GM19025 (cell line): ENCODE measurements at regions not wholly inside any gene's neighbourhood (a gene's known extent, or its start where the extent isn't known, plus 50 kb on each side); places are given as distances from the start of the nearest gene placed in this dataset.
A peak's percentile ranks its signal among the peaks of the same experiment; 100 is the strongest.

Experiments
- ATAC-seq: cut with Tn5 transposase; IDR thresholded peaks from one replicate; pipeline ENCODE4 v1.9.1; 2021; ENCODE audit warnings: mild to moderate bottlenecking, low read depth, moderate library complexity; ENCODE audit not compliant: unreplicated experiment

- ATAC-seq = no peak
Measured at GRCh38 chr6:26254724-26255123, 110.3 kb upstream of the BTN3A2 start.

GRCh38 chr6:26257272-26257671 is 107.7 kb upstream of the BTN3A2 start:
- no peak for ATAC-seq

GRCh38 chr6:26258212-26258977 is 106.6 kb upstream of the BTN3A2 start:
- no peak for ATAC-seq

GRCh38 chr6:26260110-26260637 is 104.8 kb upstream of the BTN3A2 start:
- ATAC-seq = no peak

- ATAC-seq = no peak
Measured at GRCh38 chr6:26260725-26261490, 104.1 kb upstream of the BTN3A2 start.

- ATAC-seq = no peak
Measured at GRCh38 chr6:26264547-26264946, 100.5 kb upstream of the BTN3A2 start.

GRCh38 chr6:26267083-26267589 is 97.9 kb upstream of the BTN3A2 start:
- ATAC-seq = no peak

GRCh38 chr6:26268659-26269402 is 96.2 kb upstream of the BTN3A2 start:
- no peak for ATAC-seq

- ATAC-seq = no peak
Measured at GRCh38 chr6:26269531-26270485, 95.2 kb upstream of the BTN3A2 start.

GRCh38 chr6:26270486-26270861 is 94.5 kb upstream of the BTN3A2 start:
- ATAC-seq = no peak

- ATAC-seq = peak; percentile 20
Measured at GRCh38 chr6:26270903-26271667, 93.9 kb upstream of the BTN3A2 start.

- ATAC-seq = no peak
Measured at GRCh38 chr6:26271668-26272024, 93.4 kb upstream of the BTN3A2 start.

- peak; percentile 18 for ATAC-seq
Measured at GRCh38 chr6:26272171-26272637, 92.8 kb upstream of the BTN3A2 start.

GRCh38 chr6:26273673-26274588 is 91.1 kb upstream of the BTN3A2 start:
- ATAC-seq = no peak

- ATAC-seq = no peak
Measured at GRCh38 chr6:26275663-26276062, 89.3 kb upstream of the BTN3A2 start.

GRCh38 chr6:26276841-26277648 is 88.0 kb upstream of the BTN3A2 start:
- no peak for ATAC-seq

- ATAC-seq = no peak
Measured at GRCh38 chr6:26278536-26278935, 86.5 kb upstream of the BTN3A2 start.
